ENCODE measurements at regions not wholly inside any gene's neighbourhood (a gene's known extent, or its start where the extent isn't known, plus 50 kb on each side); places are given as distances from the start of the nearest gene placed in this dataset.
"Not testable (repeated sequence)": the region's sequence is repeated elsewhere in the genome, so short reads cannot be mapped to it uniquely, and the experiment has no call there.

DNA sequence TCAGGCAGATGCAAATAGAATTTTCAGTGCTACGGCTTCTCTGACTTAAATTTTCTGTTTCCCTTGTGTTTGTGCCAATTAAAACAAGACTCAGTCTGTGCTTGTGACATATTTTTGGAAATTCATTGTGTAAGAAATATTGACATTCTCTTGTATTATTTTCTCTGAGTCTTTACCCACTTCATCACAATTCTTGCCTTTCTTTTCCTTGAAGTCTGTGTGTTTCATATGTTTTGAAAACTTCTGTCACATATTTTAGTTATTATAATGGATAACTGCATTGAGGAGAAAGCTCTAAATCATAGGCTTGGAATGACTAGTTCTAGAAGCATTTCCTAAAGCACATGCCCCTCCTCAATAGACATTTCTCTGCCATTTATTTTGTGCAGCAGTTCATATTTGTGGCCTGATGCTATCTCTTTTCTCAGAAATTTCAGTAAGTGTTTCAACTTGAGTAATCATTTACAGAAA lies 206.6 kb downstream of the PALM2AKAP2 start:
- no peak for DNase-seq

DNA sequence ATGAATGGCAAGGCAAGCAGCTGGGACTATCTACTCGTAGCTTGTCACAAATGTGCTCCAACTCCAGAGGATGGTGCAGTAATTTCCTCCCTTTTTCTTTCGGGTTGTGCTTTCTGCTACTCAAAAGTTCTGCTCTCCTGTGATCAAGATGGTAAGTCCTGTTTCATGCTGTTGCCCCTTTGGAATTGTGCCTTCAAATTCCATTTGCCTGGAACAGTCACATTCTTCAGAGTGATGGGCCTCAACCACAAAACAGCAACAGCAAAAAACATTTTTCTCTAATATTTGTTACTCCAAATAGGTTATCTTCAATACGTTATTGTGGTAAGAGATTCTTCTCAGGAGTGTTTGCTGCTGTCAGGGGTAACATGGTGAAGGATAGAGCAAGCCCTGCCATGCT lies 209.3 kb downstream of the PALM2AKAP2 start:
- DNase-seq: no peak

DNA sequence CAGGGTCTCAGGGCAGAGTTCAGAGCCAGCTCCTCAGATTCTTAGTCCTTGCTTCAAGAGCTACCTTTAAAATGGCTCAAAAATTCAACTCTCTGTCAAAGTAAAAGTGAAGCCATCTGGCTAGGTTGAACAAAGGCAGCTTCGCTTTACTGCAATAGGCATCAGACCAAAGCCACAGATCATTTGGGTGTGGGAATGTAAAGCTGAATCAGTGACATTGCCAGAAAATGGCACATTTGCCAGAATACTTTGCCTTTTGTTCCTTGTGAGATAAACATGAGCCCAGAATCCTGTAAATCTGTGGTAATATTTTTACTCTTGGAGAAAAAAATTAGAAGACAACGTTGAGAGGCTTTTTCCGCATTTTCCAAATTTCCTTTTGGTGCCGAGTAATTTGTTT lies 210.5 kb downstream of the PALM2AKAP2 start:
- DNase-seq: no peak

DNA sequence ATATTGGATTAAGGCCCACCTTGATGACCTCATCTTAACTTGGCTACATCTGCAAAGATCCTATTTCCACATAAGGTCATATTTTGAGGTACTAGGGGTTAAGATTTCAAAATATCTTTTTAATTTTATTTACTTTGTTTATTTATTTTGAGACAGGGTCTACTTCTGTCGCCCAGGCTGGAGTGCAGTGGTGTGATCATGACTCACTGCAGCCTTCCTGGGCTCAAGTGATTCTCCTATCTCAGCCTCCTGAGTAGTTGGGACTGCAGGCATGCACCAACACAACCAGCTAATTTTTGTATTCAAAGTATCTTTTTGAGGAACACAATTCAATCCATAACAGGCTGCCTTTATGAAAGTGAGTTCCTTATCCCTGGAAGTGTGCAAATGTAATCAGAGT lies 212.3 kb downstream of the PALM2AKAP2 start:
- no peak for DNase-seq

DNA sequence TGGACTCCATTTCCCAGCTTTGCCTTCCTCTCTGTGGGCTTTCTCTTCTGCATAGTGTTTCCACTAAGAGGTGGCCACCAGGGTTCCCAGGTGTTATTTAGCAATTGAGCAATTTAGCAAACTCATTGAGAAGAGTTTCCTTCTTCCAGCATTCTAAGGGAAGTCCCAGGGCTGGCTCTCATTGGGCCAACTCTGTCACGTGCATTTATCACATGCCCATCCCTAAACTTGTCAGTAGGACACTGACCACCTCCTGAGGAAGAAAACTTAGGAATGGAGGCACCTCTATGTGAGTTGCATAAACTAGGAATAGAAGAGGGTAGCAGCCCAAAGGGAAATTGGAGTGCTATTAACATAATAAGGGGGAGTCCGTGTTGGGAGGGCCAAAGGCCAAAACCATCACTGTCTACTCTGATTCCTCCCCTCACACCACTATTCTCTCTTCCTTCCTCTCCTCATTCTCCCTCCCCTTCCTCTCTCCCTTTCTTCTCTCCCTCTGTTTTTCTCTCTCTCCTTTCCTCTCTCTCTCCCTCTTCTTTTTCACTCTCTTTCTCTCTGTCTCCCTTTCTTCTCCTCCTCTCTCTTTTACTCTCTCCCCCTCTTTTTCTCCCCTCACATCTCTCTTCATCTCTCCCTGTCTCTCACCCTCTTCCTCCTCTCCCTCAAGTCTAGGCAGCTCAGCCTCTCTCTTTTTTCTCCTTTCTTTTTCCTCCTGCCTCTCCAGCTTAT lies 213.4 kb downstream of the PALM2AKAP2 start:
- no peak for DNase-seq

DNA sequence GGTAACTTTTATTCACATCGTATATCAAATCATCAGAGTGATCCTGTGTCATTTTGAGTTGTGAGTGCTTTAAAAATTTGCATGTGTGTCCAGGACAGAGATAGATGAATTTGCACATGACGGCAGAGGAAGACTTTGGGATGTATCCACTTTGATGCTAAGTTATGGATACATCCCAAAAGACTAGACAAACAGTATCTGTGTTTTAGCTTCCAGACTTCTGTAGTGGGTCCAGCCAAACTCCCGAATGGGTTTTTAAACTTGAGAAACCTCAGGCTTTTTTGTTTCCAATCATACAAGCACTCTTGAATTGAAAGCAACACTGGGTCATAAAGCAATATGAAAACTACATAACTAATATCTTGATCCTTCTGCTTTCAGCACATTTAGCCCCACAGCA lies 213.8 kb downstream of the C9orf152 start:
- no peak for DNase-seq

DNA sequence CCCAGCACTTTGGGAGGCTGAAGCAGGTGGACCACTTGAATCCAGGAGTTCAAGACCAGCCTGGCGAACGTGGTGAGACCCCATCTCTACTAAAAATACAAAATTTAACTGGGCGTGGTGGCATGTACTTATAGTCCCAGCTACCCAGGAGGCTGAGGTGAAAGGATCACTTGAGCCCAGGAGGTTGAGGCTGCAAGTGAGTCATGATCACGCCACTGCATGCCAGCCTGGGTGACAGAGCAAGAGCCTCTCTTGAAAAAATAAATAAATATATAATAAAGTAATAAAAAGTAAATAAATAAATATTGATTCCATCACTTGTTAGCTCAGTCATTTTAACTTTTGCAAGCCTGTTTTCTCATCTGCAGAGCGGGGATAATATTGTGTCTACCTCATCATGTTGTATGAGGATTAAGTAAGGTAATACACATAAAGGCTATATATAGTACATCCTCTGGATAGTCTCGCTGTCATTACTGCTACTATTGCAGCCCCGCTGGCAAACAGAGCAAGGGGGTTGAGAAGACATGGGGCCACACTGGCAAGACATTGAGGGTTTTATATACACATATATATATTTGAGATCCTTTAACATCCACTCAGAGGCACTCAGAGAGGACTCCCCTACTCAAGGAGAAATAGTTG lies 210.9 kb downstream of the C9orf152 start:
- no peak for DNase-seq

DNA sequence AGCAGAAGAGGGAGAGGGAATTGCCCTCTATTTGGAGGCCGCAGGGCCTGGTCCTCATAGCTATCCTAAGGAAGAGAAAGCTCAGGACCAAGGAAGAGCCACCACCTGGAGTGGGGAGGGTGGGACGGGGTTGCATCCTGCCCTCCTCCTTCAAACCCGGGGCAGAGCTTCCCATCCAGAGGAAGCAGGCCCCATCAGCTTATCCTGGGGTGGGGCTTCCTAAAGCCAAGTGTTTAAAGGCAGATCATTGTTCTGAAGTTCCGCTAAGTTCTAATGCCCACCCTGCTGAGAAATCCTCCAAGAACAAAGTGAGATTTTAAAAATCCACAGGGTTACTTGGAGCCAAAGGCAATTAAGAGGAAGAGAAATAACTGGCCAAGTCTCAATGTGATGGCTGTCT lies 210.3 kb downstream of the C9orf152 start:
- no peak for DNase-seq

DNA sequence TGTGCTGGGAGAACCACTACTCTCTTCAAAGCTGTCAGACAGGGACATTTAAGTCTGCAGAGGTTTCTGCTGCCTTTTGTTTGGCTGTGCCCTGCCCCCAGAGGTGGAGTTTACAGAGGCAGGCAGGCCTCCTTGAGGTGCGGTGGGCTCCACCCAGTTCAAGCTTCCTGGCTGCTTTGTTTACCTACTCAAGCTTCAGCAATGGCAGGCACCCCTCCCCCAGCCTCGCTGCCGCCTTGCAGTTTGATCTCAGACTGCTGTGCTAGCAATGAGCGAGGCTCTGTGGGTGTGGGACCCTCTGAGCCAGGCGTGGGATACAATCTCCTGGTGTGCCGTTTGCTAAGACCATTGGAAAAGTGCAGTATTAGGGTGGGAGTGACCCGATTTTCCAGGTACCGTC lies 202.4 kb downstream of the C9orf152 start:
- DNase-seq: not testable (repeated sequence)

DNA sequence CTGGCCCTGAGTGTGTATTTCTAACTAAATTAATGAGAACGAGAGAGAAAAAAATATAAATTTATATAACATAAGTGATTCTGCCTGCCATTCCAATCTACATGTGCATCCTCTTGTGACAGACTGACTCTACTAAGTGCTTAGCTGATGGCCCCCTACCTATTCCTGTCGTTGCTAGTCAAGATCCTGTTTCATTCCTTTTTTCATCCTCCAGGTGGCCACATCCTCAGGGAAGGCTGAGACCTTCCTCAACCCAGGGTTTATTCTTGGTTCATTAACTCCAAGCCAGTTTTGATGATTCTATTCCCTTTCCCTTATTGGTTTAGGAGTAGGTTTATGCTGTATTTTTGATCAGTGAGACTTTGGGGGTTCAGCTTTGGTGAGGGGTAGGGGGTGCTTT lies 201.3 kb downstream of the C9orf152 start:
- no peak for DNase-seq

DNA sequence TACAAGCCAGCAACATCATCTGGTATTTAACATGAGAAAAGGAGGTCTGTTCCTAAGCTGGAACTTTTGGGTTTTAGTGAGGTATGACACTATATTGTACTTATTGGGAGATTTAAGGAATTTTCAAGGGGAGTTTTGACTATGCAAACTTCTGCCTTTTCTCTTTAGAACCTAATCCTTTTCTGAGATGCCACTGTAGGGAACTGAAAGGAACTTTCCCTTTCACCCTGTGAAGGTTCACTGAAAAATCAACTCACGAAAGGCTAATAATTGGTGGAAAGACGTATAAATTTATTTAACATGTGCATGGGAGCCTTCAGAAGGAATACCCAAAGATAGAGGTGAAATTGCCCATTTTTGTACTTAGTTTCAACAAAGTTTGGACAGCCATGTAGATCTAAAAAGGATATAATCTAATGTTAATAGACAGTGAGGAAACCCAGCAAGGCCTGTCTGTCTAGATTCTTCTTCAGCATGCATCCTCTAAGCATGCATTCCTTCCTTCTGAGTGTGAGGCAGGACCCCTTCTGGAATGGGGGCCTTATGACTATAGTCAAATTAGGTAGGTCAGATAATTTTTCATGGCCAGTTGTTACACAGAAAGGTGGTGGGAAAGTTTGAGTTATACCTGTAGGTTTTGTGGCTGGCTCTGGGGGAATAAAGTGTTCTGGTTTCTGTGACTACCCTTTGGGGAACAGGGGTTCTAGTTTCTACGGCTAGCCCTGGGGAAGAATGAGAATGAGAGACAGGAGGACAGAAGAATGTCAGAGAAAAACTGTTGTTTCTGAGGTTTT lies 200.3 kb downstream of the C9orf152 start:
- no peak for DNase-seq

DNA sequence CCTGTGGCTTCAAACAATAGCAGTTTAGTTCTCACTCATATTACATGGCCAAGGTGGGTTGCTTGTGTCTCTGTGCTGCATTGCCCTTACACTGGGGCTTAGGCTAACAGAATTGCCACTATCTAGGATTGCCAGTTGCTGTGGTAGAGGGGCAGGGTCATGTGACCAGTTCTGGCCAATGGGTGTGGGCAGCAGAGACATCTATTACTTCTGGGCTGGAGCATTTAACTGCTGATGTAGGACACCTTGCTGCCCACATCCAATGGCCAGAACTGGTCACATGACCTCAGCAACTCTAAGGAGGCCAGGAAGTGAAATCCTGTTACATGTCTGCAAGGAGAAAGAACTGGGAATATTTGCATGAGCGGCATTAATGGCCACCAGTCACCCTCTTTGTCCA lies 199.3 kb downstream of the C9orf152 start:
- no peak for DNase-seq

DNA sequence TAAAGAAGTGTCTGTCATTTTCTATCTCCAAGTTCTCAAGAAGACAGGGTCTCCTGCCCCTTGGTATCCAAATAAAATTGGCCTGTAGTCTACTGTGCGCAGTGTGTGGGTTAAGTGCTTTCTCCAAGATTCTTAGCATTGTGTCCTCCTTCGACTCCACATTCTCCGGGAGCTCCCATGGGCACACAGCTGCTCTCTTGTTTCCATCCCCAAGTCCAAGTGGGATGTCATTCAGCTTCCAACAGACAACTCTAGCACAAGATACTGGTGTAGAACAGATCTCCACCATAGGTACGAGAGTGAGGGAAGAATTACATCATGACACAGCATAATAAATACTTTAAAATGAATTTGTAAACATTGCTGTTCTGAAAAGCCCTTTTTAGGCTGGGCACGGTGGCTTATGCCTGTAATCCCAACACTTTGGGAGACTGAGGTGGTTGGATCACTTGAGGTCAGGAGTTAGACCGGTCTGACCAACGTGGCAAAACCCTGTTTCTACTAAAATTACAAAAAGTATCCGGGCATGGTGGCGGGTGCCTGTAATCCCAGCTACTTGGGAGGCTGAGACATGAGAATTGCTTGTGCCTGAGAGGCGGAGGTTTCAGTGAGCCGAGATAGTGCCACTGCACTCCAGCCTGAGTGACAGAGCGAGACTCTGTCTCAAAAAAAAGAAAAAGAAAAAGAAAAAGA lies 196.2 kb downstream of the C9orf152 start:
- DNase-seq: no peak

DNA sequence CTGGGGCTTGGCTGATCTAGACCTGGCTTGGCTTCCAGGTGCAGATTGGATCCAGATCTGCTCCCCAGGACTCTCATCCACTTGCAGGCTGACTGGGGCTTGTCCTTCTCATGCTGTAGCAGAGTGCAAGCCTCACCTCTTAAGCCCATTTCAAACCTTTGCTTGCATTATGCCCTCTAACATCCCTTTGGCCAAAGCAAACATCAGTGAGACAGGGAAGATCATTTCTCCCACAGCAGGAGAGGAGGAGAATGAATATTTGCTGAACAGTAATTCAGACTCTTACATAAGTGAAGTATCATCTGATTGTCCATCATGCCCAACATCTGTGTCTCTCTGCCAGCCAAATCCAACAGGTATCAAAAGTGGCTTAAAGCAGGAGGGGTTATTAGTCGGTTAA lies 194.9 kb downstream of the C9orf152 start:
- DNase-seq: no peak

DNA sequence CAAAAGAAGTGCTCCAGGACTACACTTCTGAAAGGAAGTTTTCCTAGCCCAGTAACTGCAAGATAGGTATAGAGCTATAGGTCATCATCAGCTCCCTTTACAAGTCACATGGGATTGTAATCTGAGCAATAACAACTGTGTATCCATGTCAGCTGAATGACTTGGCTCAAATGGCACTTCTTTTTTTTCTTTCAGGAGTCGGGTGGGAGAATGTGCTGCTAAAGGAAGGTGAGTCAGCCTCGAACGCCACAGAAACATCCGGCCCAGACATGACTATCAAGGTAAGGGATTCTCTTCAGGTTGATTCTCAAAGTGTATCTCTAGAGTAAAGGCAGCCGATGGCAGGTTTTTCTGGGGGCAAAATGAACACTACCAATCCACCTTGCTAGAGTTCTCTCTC lies 192.2 kb downstream of the C9orf152 start:
- no peak for DNase-seq

DNA sequence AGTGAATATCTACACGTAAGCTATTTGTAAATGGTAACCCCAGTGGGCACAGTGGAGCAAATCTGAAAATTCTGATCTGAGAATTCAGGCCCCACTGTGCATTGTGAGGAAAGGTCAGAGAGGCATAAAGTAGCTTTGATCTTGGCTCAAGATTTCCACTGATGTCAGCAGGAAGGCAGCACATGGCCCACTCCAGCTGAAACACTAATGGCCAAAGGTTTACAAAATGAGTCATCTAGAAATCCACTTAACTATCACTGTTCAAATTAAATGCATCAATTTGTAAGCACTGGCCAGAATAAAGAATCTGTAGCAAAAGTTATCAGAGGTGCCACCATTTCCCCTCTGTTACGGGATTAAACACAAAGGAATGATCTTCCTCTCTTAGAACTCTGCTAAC lies 191.6 kb downstream of the C9orf152 start:
- no peak for DNase-seq

DNA sequence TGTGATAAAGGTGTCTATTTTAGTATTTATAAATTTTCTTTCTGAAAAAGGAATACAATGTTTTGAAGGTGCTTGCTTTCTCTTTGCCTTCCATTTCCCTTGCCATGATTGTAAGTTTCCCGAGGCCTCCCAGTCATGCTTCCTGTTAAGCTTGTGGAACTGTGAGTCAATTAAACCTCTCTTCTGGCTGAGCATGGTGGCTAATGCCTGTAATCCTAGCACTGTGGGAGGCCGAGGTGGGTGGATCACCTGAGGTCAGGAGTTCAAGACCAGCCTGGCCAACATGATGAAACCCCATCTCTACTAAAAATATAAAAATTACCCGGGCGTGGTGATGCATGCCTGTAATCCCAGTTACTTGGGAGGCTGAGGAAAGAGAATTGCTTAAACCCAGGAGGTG lies 187.7 kb downstream of the C9orf152 start:
- DNase-seq: not testable (repeated sequence)

DNA sequence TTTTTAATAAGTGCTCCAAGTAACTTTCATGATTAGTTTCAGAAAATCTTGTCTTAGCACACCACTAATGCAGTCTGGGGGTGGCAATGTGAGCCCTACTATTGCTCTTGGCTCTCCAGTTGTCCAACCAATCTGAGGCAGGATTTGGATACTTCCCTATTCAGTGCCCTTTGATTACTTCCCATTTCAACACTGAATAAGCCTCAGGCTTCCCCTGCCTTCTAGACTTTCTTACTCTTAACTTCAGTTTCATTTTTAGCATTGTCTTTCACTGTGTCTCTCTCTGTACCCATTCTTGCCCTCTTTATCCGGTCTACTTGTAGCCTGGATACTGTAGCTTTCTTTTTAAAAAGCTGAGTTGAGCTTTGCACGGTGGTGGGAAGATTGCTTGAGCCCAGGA lies 186.1 kb downstream of the C9orf152 start:
- no peak for DNase-seq

DNA sequence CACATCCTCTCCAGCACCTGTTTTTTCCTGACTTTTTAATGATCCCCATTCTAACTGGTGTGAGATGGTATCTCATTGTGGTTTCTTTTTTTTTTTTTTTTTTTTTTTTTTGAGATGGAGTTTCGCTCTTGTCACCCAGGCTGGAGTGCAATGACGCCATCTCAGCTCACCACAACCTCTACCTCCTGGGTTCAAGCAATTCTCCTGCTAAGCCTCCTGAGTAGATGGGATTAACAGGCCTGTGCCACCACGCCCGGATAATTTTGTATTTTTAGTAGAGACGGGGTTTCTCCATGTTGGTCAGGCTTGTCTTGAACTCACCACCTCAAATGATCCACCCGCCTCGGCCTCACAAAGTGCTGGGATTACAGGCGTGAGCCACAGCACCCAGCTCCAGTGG lies 184.7 kb downstream of the C9orf152 start:
- DNase-seq: not testable (repeated sequence)

DNA sequence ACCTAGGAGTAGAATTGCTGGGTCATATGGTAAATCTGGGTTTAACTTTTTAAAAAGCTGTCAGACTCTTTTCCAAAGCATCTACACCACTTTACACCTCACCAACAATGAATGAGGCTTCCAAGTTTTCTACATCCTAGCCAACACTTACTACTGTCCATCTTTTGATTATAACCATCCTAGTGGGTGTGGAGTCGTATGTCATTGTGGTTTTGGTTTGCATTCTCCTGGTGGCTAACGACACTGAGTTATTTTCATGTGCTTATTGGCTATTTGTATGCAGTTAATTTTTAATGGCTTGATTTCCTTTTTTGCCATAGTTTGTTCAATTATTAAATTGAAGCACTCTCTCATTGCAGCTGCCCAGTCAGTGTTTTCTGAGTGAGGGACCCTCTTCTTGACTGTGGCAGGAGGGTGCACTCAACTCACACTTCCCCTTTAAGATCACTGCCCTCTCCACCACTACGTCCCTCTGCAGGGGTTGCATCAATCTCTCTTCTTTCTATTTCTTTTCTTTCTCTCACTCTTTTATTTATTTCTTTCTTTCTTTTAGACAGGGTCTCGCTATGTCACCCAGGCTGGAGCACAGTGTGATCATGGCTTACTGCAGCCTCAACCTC lies 182.3 kb downstream of the C9orf152 start:
- no peak for DNase-seq

DNA sequence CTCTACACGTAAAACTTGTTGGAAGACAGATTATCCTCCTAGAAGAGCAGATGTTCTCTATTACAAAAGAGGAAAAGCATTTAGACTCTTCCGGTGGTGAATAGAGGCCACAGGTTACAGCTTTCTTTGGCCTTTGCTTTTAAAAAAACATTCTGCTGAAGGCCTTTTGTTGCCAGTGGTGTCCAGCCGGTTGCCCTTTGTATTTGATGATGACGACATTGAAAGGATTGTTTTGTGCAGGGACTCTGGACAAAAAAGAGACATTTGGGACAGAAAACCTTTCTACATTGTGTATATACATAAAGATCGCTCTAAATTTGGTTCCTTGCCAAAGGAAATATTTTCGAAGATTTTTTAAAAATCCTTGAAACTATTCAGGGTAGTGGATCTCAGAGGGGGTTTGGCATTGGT lies 180.3 kb downstream of the C9orf152 start:
- no peak for DNase-seq

DNA sequence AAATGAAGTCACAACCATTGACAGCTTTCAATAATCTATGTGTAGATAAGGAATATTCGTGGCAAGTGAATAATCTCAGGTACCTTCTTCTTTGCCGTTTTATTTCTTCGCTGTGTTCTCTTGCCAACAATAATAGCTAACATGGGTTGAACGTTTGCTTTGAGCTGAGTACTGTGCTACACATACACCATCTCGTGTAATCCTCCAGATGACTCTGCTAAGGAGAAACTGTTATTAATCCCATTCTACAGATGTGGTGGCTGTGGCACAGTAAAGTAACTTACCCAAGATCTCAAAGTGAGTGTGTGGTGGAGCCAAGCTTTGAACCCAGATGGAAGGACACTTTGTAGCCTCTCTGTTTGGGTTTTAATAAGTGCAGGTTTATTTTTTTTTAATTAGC lies 179.7 kb downstream of the C9orf152 start:
- no peak for DNase-seq

DNA sequence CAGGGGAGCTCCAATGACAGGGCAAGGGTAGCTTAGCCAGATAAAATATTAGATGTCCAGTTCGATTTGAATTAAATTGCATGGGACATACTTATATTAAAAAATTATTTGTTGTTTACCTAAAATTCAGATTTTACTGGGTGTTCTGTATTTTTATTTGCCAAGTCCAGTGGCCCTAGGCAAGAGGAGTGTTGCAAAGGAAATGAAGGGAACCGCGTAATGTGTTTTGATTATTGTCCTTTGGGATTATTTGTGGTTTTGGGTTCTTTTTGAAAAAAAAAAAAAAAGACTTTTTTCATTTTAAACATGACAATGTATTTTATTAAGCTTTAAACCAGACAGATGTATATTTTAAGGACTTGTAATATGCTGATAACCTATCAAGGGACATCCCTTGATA lies 179.3 kb downstream of the C9orf152 start:
- no peak for DNase-seq

Measured in NCI-H526 treated with DMSO at 0.1 percent for 48 hours (cell line).